GM10266 (cell line): ENCODE measurements at regions not wholly inside any gene's neighbourhood (a gene's known extent, or its start where the extent isn't known, plus 50 kb on each side); places are given as distances from the start of the nearest gene placed in this dataset.

Experiments
- DNase-seq: peaks from one replicate; pipeline ENCODE4 v3.0.0; 2012; ENCODE audit errors: extremely low spot score
- CTCF ChIP-seq: IDR thresholded peaks from 2 replicates; pipeline ENCODE4 v1.5.1; 2012; ENCODE audit warnings: mild to moderate bottlenecking, low read depth; ENCODE audit not compliant: control insufficient read depth, insufficient read depth; ENCODE audit errors: missing control alignments

GRCh38 chr11:97269527-97269926 is 879.7 kb downstream of the JRKL start:
- peak; percentile 18 for TF ChIP-seq CTCF
- DNase-seq: no peak

- TF ChIP-seq CTCF: no peak
- DNase-seq: no peak
These were observed 889.5 kb downstream of the JRKL start for GRCh38 chr11:97279341-97279740.

GRCh38 chr11:97280347-97280746 is 890.5 kb downstream of the JRKL start:
- DNase-seq: no peak
- TF ChIP-seq CTCF: no peak

- no peak for TF ChIP-seq CTCF
- no peak for DNase-seq
These were observed 900.0 kb downstream of the JRKL start for GRCh38 chr11:97289823-97290222.

- no peak for DNase-seq
- no peak for TF ChIP-seq CTCF
These were observed 900.7 kb downstream of the JRKL start for GRCh38 chr11:97290464-97291041.

GRCh38 chr11:97296301-97296700 is 906.5 kb downstream of the JRKL start:
- no peak for TF ChIP-seq CTCF
- no peak for DNase-seq

GRCh38 chr11:97309291-97309690 is 919.5 kb downstream of the JRKL start:
- DNase-seq: no peak
- TF ChIP-seq CTCF: no peak
